GM12891 (cell line): ENCODE measurements at regions not wholly inside any gene's neighbourhood (a gene's known extent, or its start where the extent isn't known, plus 50 kb on each side); places are given as distances from the start of the nearest gene placed in this dataset.

ENCODE experiments used
- POLR2A ChIP-seq: IDR thresholded peaks from 2 replicates; pipeline ENCODE4 v1.6.1; 2011; ENCODE audit warnings: low read depth, low read length, control low read depth
- POLR2AphosphoS5 ChIP-seq: IDR thresholded peaks from 2 replicates; pipeline ENCODE4 v1.6.1; 2011; ENCODE audit warnings: low read depth, low read length, control low read depth
- SPI1 ChIP-seq: IDR thresholded peaks from 2 replicates; pipeline ENCODE4 v1.6.1; 2011; ENCODE audit warnings: low read depth, low read length, control low read depth
- TAF1 ChIP-seq: IDR thresholded peaks from 2 replicates; pipeline ENCODE4 v1.6.1; 2011; ENCODE audit warnings: low read depth, low read length, control low read depth

DNA sequence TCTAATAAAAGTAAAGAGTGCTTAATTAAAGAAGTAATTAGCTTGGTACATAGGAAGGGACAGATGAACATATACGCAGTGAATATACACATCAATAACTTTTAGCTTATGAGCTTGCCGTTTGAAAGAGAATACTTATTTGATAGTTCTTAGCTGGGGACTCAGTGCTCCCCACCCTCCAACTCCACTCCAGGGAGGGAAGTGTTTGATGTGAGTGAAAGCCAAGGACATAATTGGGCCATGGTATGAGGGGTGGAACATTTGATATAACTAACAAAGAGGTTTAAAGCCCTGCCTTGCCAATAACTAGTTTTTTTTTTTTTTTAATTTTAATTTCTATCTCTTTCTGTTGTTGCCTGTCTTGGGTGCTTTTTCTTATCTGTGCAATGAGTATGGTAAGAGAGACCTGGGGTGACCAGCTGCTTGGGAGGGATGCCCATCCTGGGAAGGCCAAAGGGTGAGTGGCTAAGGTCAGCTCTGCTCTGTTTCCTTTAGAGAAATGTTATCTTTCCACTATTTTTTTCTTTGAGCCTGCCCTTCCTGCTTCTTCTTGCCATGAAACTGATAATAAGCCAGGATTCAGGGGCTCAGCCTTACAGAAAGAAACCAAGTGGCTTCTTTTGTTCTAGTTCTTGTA, 132.8 kb upstream of the CPSF6 start:
- TF ChIP-seq TAF1 (no peak), SPI1 (no peak), POLR2AphosphoS5 (no peak), POLR2A (no peak)
